ENCODE measurements at regions not wholly inside any gene's neighbourhood (a gene's known extent, or its start where the extent isn't known, plus 50 kb on each side); places are given as distances from the start of the nearest gene placed in this dataset.
A peak's percentile ranks its signal among the peaks of the same experiment; 100 is the strongest.
"Not testable (repeated sequence)": the region's sequence is repeated elsewhere in the genome, so short reads cannot be mapped to it uniquely, and the experiment has no call there.

- no peak for DNase-seq
Measured at GRCh38 chr13:102538938-102539337, 57.8 kb upstream of the TPP2 start.

GRCh38 chr13:102536695-102537485 lies 59.9 kb upstream of the TPP2 start:
- DNase-seq, result no peak

GRCh38 chr13:102536196-102536595 lies 60.6 kb upstream of the TPP2 start:
- no peak for DNase-seq

GRCh38 chr13:102530751-102531150 lies 66.0 kb upstream of the TPP2 start:
- no peak for DNase-seq

- not testable (repeated sequence) for DNase-seq
Measured at GRCh38 chr13:102522251-102522650, 74.5 kb upstream of the TPP2 start.

DNA sequence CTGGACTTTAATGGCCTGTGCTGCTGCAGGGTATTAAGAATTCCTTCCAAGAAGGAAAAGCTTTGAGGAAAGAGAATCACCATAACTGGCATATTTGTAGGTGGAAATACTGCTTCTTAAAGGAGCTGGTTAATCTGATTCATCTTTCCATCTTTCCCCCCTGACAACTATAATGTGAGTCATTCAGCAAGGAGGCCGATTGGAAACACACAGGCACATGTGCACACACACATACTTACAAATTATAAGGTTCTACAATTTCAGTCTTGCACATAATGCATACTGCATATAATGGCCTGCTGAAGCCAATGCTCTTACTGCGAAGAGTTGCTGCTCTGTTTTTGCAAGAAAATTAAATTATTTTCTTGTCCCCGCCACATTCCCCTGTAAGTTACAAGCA lies 78.8 kb upstream of the TPP2 start:
- DNase-seq, result no peak

DNA sequence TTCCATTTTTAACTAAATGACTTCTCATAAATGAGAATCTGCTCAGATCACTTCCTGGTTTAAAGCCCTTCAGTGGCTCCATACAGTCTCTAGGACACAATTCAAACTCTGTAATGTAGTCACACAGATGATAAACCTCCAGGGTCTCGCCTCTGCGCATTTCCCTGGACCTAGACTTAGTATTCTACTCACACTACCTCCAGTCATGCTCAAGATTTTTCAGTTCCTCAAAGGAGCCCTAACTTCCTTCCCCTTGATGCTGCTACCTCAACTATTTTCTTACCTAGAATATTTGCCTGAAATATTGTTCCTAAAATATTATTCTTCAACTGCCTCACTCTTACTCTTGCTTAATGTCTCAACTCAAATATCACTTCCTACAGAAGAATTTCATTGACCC lies 86.7 kb upstream of the TPP2 start:
- DNase-seq, result no peak

- no peak for DNase-seq
Measured at GRCh38 chr13:102508411-102508810, 88.4 kb upstream of the TPP2 start.

GRCh38 chr13:102504002-102504401 lies 92.8 kb upstream of the TPP2 start:
- no peak for DNase-seq

- DNase-seq, result no peak
Measured at GRCh38 chr13:102495663-102496062, 93.8 kb upstream of the FGF14 start.

- DNase-seq, result no peak
Measured at GRCh38 chr13:102487330-102487729, 85.5 kb upstream of the FGF14 start.

- DNase-seq, result no peak
Measured at GRCh38 chr13:102484329-102484728, 82.5 kb upstream of the FGF14 start.

DNA sequence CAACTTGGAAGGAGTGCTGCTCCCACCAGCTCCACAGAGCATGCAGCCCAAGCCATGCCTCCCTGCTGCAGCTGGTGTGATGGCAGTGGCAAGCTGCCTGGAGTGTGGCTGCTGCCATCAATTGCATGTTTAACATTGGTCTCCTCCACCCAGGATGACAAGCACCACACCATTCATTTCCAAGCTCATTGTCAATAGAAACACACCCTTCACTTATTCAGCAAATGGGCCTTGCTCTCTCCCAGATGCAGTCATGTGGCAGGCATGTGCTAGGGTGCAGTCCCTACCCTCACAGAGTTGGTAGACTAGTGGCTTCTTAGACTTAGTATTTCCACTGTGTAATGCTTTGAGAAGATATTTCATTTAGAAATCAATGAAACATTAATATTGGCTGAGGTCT lies 70.8 kb upstream of the FGF14 start:
- no peak for DNase-seq

DNA sequence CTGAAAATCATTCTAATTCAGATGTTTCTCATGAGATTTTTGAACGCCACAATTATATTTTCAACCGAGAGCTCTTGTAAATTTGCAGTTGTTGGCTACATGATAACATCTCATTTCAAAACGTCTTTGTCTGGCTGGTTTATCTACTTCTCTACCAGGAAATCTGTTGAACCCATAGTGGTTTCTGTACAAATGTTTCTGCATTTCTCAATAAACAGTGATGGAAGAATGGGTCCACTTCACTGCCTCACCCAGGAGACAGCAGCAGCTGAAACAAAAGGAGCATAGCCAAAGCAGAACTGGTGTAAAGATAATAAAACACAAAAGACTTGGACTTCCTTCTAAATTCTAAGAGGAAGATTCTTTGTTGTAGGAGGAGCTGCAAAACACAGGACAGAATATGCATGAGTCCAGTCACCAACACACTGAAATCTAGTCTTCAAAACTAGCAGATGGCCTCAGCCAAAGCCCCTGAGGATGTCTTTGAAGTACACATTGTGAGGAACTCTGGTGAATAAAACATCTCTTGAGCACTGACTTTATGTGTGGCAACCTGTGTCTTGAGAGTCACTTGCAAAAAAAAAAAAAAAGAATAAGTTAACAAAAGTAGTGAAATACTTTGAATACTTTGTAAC lies 68.6 kb upstream of the FGF14 start:
- DNase-seq, result no peak

DNA sequence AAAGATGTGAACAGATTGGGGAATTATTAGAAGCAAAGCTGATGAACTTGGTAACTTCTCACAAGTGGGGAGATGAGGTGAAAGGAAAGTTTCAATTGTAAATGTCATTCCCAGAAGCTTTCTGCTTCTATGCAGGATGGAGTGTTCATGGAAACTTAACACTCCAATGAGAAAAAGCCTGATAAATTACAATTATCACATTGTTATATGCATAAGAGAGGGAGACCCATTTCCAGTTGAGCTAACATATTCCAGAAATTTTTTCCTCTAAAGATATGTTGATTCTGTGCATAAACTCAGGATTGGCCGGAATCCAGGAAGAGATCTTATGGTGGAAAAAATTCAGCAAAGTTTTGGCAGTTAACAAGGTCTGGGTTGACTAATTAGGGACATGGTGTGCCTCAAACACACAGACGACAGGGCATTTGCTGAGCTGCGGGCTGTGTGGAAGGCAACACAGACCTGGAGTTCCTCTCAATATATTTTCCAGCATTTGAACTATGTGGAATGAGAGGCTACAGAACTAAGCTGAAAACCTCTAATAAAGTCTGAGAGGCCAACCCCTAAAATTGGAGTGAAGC lies 64.9 kb upstream of the FGF14 start:
- peak; percentile 28 for DNase-seq

GRCh38 chr13:102462570-102462969 lies 60.7 kb upstream of the FGF14 start:
- DNase-seq, result no peak

DNA sequence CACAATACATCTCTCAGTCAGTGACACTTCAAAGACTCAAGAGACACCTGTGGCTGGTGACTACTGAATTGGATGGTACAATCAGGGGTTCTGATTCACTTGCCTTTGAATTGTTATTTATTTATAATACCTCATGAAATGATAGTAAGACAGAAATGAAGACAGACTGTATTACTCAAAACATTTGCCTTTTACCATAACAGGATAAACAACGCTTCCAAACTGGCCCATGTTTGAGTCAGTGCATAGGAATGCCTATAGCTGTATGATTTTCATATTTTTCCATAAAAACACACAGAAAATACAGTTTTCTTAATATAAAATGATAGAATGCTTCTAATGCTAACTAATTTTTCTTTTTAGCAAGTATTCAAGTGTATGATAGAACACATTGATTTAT lies 59.5 kb upstream of the FGF14 start:
- DNase-seq, result no peak

DNA sequence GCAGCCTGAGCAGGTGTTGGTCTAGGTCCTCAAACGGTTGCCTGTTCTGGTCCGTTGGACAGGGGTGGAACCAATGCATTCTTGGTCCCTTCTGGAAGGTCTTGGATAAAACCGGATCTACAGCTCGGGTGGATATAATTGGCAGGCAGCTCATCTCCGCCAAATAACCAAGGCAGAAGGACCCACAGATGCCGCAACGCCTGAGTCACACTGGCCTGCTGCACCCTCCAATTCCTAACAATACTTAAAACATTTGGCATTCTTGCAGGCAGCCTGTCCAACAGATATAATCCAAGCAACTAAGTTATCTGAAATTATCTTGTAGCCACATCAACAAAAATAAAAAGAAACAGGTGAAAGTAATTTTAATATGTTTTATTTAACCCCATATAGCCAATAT lies 59.0 kb upstream of the FGF14 start:
- DNase-seq, result no peak

- DNase-seq, result no peak
Measured at GRCh38 chr13:102452836-102453235, 51.0 kb upstream of the FGF14 start.
